SK-MEL-5 (cell line): ENCODE measurements at regions not wholly inside any gene's neighbourhood (a gene's known extent, or its start where the extent isn't known, plus 50 kb on each side); places are given as distances from the start of the nearest gene placed in this dataset.

Experiments
- DNase-seq: peaks from one replicate; pipeline ENCODE4 v3.0.0-alpha.2; 2016; ENCODE audit warnings: low read depth, low spot score
- in situ Hi-C: cut with HindIII; loops from 2 replicates; pipeline ENCODE4 v1.10.0; 2016; ENCODE audit warnings: low sequenced_read_pairs, high pct_unique_total_duplicates, low pct_unique_long_range_greater_than_20kb

- in situ Hi-C loops, result no loop called here
These were observed 63.9 kb downstream of the CEBPB start for GRCh38 chr20:50254466-50255079.

GRCh38 chr20:50256577-50256976 lies 65.9 kb downstream of the CEBPB start:
- in situ Hi-C loops, result no loop called here
- DNase-seq, result peak; percentile 70

More at GRCh38 chr20:50254466-50255079, 63.9 kb downstream of the CEBPB start:
- no peak for DNase-seq

- no peak for DNase-seq
- in situ Hi-C loops, result no loop called here
These were observed 67.2 kb downstream of the CEBPB start for GRCh38 chr20:50257860-50258259.

- DNase-seq, result no peak
- in situ Hi-C loops, result no loop called here
These were observed 68.3 kb downstream of the CEBPB start for GRCh38 chr20:50258790-50259483.

- in situ Hi-C loops, result no loop called here
- no peak for DNase-seq
These were observed 69.3 kb downstream of the CEBPB start for GRCh38 chr20:50259705-50260478.

GRCh38 chr20:50260479-50261221 lies 70.0 kb downstream of the CEBPB start:
- in situ Hi-C loops, result no loop called here
- no peak for DNase-seq

- no peak for DNase-seq
- in situ Hi-C loops, result no loop called here
These were observed 71.0 kb downstream of the CEBPB start for GRCh38 chr20:50261471-50262212.

- in situ Hi-C loops, result no loop called here
- no peak for DNase-seq
These were observed 73.2 kb downstream of the CEBPB start for GRCh38 chr20:50263831-50264230.

- in situ Hi-C loops, result no loop called here
- DNase-seq, result no peak
These were observed 74.0 kb downstream of the CEBPB start for GRCh38 chr20:50264534-50265145.

- in situ Hi-C loops, result no loop called here
- no peak for DNase-seq
These were observed 74.8 kb downstream of the CEBPB start for GRCh38 chr20:50265245-50265946.

- DNase-seq, result no peak
- in situ Hi-C loops, result no loop called here
These were observed 75.8 kb downstream of the CEBPB start for GRCh38 chr20:50266293-50267040.

- DNase-seq, result peak; percentile 99
- in situ Hi-C loops, result no loop called here
These were observed 76.6 kb downstream of the CEBPB start for GRCh38 chr20:50267041-50267865.

GRCh38 chr20:50267866-50268219 lies 77.2 kb downstream of the CEBPB start:
- in situ Hi-C loops, result no loop called here
- no peak for DNase-seq

- DNase-seq, result no peak
- in situ Hi-C loops, result no loop called here
These were observed 78.7 kb downstream of the CEBPB start for GRCh38 chr20:50269091-50270033.
